Adrenal gland (tissue), 5 donors: ENCODE measurements at regions not wholly inside any gene's neighbourhood (a gene's known extent, or its start where the extent isn't known, plus 50 kb on each side); places are given as distances from the start of the nearest gene placed in this dataset.

Experiments used
- CTCF ChIP-seq, 6 experiments: fragments of 450-650 bp in 4 of 6; fragments of 200-600 bp in 2 of 6; sonication (generic) in 1 of 6; IDR thresholded peaks; 1 replicate in 5 of 6; 2 replicates in 1 of 6; pipeline versions ENCODE4 v1.5.1 to v1.8.0; 2016 to 2021; ENCODE audit warnings: antibody characterized with exemption in 6 of 6, mild to moderate bottlenecking in 2 of 6, moderate library complexity in 1 of 6
- POLR2A ChIP-seq, 2 donors: fragments of 450-650 bp; IDR thresholded peaks; one replicate each; pipeline ENCODE4 v1.6.1; 2017; ENCODE audit warnings: antibody characterized with exemption in 2 of 2, mild to moderate bottlenecking in 2 of 2, moderate library complexity in 1 of 2
- donor health status: DM: no; HTN: no; CAD: no.

- TF ChIP-seq CTCF (IDR thresholded peaks at IDR 0.05), result no peak
- TF ChIP-seq POLR2A (IDR thresholded peaks at IDR 0.05), result no peak
Measured at GRCh38 chr3:44184319-44184953, 57.2 kb upstream of the TOPAZ1 start.
